Spleen (tissue), 7 donors: ENCODE measurements at regions not wholly inside any gene's neighbourhood (a gene's known extent, or its start where the extent isn't known, plus 50 kb on each side); places are given as distances from the start of the nearest gene placed in this dataset.

Experiments
- CTCF ChIP-seq, 11 experiments: fragments of 200-600 bp in 7 of 11; fragments of 450-650 bp in 4 of 11; sonication (generic) in 4 of 11; IDR thresholded peaks in 8 of 11; conservative IDR thresholded peaks in 3 of 11; 1 replicate in 7 of 11; 2 replicates in 4 of 11; pipeline versions ENCODE4 v1.4.0 to v1.8.0; 2016 to 2021; ENCODE audit warnings: antibody characterized with exemption in 11 of 11, inconsistent platforms in 4 of 11, mild to moderate bottlenecking in 1 of 11
- POLR2A ChIP-seq, 3 donors: fragments of 450-650 bp; IDR thresholded peaks; one replicate each; pipeline ENCODE4 v1.5.1; 2017; ENCODE audit warnings: antibody characterized with exemption in 3 of 3, mild to moderate bottlenecking in 1 of 3
- donor health status: DM: no; HTN: no; CAD: no; lungs with moderate emphysema.
- donor health status: DM: no; HTN: no; CAD: no.
- donor health status: DM: no; HTN: no; CAD: no.

GRCh38 chr3:127037418-127037841 lies 54.5 kb downstream of the PLXNA1 start:
- TF ChIP-seq CTCF (IDR thresholded peaks at IDR 0.05 in 8 of 11, conservative IDR thresholded peaks at IDR 0.05 in 3 of 11) (no peak), POLR2A (IDR thresholded peaks at IDR 0.05) (no peak)
